K562 (cell line): ENCODE measurements at regions not wholly inside any gene's neighbourhood (a gene's known extent, or its start where the extent isn't known, plus 50 kb on each side); places are given as distances from the start of the nearest gene placed in this dataset.

Experiments
- FOXK2 ChIP-seq, 2 experiments: fragments of 450-650 bp; IDR thresholded peaks in 1 of 2; conservative IDR thresholded peaks in 1 of 2; 2 replicates each; pipeline ENCODE4 v1.6.1; 2016; ENCODE audit warnings: low read depth in 2 of 2, mild to moderate bottlenecking in 1 of 2
- GABPA ChIP-seq: fragments of 200-800 bp; sonication (Bioruptor generic); conservative IDR thresholded peaks from 2 replicates; pipeline ENCODE4 v1.6.1; 2016; ENCODE audit warnings: low read depth, missing genetic modification characterization, missing compliant biosample characterization
- GATAD2A ChIP-seq: fragments of 450-650 bp; IDR thresholded peaks from 2 replicates; pipeline ENCODE4 v1.6.1; 2017
- PPARD ChIP-seq: fragments of 250-450 bp; sonication (Bioruptor Pico); IDR thresholded peaks from 2 replicates; pipeline ENCODE4 v1.8.0; 2022; ENCODE audit warnings: inconsistent platforms, mild to moderate bottlenecking, moderate library complexity
- RAD21 ChIP-seq, 2 experiments: fragments of 250-450 bp in 1 of 2; fragments of 450-650 bp in 1 of 2; sonication (Bioruptor Pico) in 1 of 2; formaldehyde crosslinking in 1 of 2; IDR thresholded peaks in 1 of 2; conservative IDR thresholded peaks in 1 of 2; 2 replicates each; pipeline versions ENCODE4 v1.4.0 to v1.8.0; 2020 to 2022; ENCODE audit warnings: mild to moderate bottlenecking in 2 of 2, moderate library complexity in 1 of 2
- U2AF2 ChIP-seq: fragments of 200-400 bp; formaldehyde crosslinking; optimal IDR thresholded peaks from 2 replicates; pipeline ENCODE3; 2017; ENCODE audit warnings: low read depth, mild to moderate bottlenecking, low read length
- ZKSCAN8 ChIP-seq: fragments of 200-800 bp; sonication (Bioruptor generic); IDR thresholded peaks from 2 replicates; pipeline ENCODE4 v1.6.1; 2016; ENCODE audit warnings: missing genetic modification characterization, missing compliant biosample characterization
- ZNF316 ChIP-seq: fragments of 450-650 bp; IDR thresholded peaks from 2 replicates; pipeline ENCODE4 v1.6.1; 2016
- TF ChIP-seq, protein P1 (sequence below): sonication (generic); formaldehyde crosslinking; IDR thresholded peaks from 2 replicates; pipeline ENCODE4 v1.8.0; 2023; ENCODE audit warnings: missing genetic modification reagents, mild to moderate bottlenecking, borderline replicate concordance
- TF ChIP-seq, protein P2 (sequence below): sonication (generic); formaldehyde crosslinking; IDR thresholded peaks from 2 replicates; pipeline ENCODE4 v1.8.0; 2022; ENCODE audit warnings: mild to moderate bottlenecking, missing genetic modification reagents, borderline replicate concordance
- TF ChIP-seq, protein P3 (sequence below): IDR thresholded peaks from 2 replicates; pipeline ENCODE4 v1.6.1; 2014; ENCODE audit warnings: antibody characterized with exemption
- TF ChIP-seq, protein P4 (sequence below), 2 experiments: fragments of 450-650 bp in 1 of 2; IDR thresholded peaks; 2 replicates each; pipeline ENCODE4 v1.6.1; 2011 to 2017; ENCODE audit warnings: low read depth in 2 of 2, antibody characterized with exemption in 1 of 2, borderline replicate concordance in 1 of 2, low read length in 1 of 2, mild to moderate bottlenecking in 1 of 2, mixed read lengths in 1 of 2; ENCODE audit not compliant: control insufficient read depth in 1 of 2
- TF ChIP-seq, protein P5 (sequence below): sonication (generic); formaldehyde crosslinking; IDR thresholded peaks from 2 replicates; pipeline ENCODE4 v1.5.0; 2020; ENCODE audit warnings: missing genetic modification reagents

DNA sequence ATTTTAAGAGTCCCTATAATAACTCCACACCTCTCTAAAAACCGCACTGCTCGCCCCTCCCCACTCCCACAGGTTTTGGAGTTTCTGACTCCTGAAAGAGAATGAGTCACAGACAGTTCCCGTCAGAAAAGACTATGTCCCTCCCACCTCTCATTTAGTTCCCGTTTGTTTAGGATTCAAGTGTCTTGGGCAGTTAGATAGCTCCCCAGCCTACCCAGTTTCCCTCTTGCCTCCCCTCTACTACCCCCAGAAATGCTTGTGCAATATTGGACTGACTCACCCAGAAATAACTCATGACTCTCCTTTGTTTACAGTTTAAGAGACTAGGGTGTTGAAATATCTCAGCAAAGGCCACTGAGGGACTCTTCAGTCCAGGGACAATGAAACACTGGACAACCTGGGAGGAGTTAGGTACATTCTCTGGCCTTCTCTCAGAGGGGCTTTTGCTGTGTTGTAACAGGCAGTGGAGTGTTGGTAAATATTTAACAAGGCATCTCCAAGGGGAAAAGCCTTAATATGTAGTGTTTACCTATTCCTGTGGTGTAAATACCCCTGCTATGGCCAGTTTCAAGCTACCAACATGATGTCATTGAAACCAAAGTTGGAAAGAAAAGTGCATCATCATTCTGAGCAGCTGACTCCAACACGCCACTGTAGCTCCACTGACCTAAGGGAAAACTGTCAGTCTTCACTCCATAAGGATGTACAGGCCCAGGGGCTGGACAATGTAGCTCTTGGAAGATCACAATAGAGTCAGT, 96.1 kb upstream of the CHD2 start (continued):
- TF ChIP-seq, protein P1, sequence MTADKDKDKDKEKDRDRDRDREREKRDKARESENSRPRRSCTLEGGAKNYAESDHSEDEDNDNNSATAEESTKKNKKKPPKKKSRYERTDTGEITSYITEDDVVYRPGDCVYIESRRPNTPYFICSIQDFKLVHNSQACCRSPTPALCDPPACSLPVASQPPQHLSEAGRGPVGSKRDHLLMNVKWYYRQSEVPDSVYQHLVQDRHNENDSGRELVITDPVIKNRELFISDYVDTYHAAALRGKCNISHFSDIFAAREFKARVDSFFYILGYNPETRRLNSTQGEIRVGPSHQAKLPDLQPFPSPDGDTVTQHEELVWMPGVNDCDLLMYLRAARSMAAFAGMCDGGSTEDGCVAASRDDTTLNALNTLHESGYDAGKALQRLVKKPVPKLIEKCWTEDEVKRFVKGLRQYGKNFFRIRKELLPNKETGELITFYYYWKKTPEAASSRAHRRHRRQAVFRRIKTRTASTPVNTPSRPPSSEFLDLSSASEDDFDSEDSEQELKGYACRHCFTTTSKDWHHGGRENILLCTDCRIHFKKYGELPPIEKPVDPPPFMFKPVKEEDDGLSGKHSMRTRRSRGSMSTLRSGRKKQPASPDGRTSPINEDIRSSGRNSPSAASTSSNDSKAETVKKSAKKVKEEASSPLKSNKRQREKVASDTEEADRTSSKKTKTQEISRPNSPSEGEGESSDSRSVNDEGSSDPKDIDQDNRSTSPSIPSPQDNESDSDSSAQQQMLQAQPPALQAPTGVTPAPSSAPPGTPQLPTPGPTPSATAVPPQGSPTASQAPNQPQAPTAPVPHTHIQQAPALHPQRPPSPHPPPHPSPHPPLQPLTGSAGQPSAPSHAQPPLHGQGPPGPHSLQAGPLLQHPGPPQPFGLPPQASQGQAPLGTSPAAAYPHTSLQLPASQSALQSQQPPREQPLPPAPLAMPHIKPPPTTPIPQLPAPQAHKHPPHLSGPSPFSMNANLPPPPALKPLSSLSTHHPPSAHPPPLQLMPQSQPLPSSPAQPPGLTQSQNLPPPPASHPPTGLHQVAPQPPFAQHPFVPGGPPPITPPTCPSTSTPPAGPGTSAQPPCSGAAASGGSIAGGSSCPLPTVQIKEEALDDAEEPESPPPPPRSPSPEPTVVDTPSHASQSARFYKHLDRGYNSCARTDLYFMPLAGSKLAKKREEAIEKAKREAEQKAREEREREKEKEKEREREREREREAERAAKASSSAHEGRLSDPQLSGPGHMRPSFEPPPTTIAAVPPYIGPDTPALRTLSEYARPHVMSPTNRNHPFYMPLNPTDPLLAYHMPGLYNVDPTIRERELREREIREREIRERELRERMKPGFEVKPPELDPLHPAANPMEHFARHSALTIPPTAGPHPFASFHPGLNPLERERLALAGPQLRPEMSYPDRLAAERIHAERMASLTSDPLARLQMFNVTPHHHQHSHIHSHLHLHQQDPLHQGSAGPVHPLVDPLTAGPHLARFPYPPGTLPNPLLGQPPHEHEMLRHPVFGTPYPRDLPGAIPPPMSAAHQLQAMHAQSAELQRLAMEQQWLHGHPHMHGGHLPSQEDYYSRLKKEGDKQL (CRISPR knock-in tag): no peak
- TF ChIP-seq U2AF2 (no peak), GABPA (tag) (peak; percentile 53), PPARD (CRISPR knock-in tag) (no peak), ZKSCAN8 (CRISPR knock-in tag) (peak; percentile 80), ZNF316 (peak; percentile 91), GATAD2A (peak; percentile 50), FOXK2 (conservative IDR thresholded peaks at IDR 0.05 in 1 of 2, IDR thresholded peaks at IDR 0.05 in 1 of 2; ENCODE audit: low read depth in 2 of 2) (peak; percentile 99 to 100), RAD21 (CRISPR knock-in tag; conservative IDR thresholded peaks at IDR 0.05 in 1 of 2, IDR thresholded peaks at IDR 0.05 in 1 of 2) (no peak)
- TF ChIP-seq, protein P2, sequence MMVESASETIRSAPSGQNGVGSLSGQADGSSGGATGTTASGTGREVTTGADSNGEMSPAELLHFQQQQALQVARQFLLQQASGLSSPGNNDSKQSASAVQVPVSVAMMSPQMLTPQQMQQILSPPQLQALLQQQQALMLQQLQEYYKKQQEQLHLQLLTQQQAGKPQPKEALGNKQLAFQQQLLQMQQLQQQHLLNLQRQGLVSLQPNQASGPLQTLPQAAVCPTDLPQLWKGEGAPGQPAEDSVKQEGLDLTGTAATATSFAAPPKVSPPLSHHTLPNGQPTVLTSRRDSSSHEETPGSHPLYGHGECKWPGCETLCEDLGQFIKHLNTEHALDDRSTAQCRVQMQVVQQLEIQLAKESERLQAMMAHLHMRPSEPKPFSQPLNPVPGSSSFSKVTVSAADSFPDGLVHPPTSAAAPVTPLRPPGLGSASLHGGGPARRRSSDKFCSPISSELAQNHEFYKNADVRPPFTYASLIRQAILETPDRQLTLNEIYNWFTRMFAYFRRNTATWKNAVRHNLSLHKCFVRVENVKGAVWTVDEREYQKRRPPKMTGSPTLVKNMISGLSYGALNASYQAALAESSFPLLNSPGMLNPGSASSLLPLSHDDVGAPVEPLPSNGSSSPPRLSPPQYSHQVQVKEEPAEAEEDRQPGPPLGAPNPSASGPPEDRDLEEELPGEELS: peak; percentile 91
- TF ChIP-seq, protein P3, sequence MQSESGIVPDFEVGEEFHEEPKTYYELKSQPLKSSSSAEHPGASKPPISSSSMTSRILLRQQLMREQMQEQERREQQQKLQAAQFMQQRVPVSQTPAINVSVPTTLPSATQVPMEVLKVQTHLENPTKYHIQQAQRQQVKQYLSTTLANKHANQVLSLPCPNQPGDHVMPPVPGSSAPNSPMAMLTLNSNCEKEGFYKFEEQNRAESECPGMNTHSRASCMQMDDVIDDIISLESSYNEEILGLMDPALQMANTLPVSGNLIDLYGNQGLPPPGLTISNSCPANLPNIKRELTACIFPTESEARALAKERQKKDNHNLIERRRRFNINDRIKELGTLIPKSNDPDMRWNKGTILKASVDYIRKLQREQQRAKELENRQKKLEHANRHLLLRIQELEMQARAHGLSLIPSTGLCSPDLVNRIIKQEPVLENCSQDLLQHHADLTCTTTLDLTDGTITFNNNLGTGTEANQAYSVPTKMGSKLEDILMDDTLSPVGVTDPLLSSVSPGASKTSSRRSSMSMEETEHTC: peak; percentile 97
- TF ChIP-seq, protein P4, sequence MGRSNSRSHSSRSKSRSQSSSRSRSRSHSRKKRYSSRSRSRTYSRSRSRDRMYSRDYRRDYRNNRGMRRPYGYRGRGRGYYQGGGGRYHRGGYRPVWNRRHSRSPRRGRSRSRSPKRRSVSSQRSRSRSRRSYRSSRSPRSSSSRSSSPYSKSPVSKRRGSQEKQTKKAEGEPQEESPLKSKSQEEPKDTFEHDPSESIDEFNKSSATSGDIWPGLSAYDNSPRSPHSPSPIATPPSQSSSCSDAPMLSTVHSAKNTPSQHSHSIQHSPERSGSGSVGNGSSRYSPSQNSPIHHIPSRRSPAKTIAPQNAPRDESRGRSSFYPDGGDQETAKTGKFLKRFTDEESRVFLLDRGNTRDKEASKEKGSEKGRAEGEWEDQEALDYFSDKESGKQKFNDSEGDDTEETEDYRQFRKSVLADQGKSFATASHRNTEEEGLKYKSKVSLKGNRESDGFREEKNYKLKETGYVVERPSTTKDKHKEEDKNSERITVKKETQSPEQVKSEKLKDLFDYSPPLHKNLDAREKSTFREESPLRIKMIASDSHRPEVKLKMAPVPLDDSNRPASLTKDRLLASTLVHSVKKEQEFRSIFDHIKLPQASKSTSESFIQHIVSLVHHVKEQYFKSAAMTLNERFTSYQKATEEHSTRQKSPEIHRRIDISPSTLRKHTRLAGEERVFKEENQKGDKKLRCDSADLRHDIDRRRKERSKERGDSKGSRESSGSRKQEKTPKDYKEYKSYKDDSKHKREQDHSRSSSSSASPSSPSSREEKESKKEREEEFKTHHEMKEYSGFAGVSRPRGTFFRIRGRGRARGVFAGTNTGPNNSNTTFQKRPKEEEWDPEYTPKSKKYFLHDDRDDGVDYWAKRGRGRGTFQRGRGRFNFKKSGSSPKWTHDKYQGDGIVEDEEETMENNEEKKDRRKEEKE (IDR thresholded peaks at IDR 0.05; ENCODE audit: borderline replicate concordance in 1 of 2, control insufficient read depth in 1 of 2, low read depth in 2 of 2, low read length in 1 of 2): peak in 1 of 2 experiments; percentile 43; a peak in 1 of 4 replicates
- TF ChIP-seq, protein P5, sequence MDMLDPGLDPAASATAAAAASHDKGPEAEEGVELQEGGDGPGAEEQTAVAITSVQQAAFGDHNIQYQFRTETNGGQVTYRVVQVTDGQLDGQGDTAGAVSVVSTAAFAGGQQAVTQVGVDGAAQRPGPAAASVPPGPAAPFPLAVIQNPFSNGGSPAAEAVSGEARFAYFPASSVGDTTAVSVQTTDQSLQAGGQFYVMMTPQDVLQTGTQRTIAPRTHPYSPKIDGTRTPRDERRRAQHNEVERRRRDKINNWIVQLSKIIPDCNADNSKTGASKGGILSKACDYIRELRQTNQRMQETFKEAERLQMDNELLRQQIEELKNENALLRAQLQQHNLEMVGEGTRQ (CRISPR knock-in tag): no peak
